GM06990 (cell line): ENCODE measurements at regions not wholly inside any gene's neighbourhood (a gene's known extent, or its start where the extent isn't known, plus 50 kb on each side); places are given as distances from the start of the nearest gene placed in this dataset.

Source experiments
- DNase-seq: peaks from one replicate; pipeline ENCODE4 v3.0.0-alpha.2; 2011; ENCODE audit not compliant: insufficient read length; ENCODE audit errors: extremely low read depth
- H3K27me3 ChIP-seq: replicated peaks from 2 replicates; pipeline ENCODE4 v1.6.0; 2011; ENCODE audit warnings: low read length; ENCODE audit not compliant: control insufficient read depth, insufficient read depth
- H3K36me3 ChIP-seq: 2 replicates; pipeline ENCODE4 v1.5.1; 2011; ENCODE audit warnings: low read length; ENCODE audit not compliant: control insufficient read depth, insufficient read depth
- H3K4me3 ChIP-seq: replicated peaks from 2 replicates; pipeline ENCODE4 v1.5.1; 2011; ENCODE audit warnings: low read depth, mild to moderate bottlenecking, control low read depth, low read length
- CTCF ChIP-seq: IDR thresholded peaks from 2 replicates; pipeline ENCODE4 v1.5.1; 2011; ENCODE audit warnings: low read length, control low read depth, mild to moderate bottlenecking, inconsistent platforms; ENCODE audit not compliant: insufficient read depth, poor library complexity, severe bottlenecking

GRCh38 chr4:74665876-74666275 is 128.4 kb downstream of the BTC start:
- no peak for DNase-seq
- no peaks in the 10 kb centered on the region for H3K27me3 ChIP-seq
- TF ChIP-seq CTCF: no peak
- H3K36me3 ChIP-seq: no peaks in the 10 kb centered on the region
- no peak overlapping the region for H3K4me3 ChIP-seq

GRCh38 chr4:74667438-74667837 is 126.9 kb downstream of the BTC start:
- Histone ChIP-seq H3K36me3 (no peaks in the 10 kb centered on the region), H3K27me3 (no peaks in the 10 kb centered on the region; the same call in 1 of the 2 replicates), H3K4me3 (no peak overlapping the region)
- TF ChIP-seq CTCF: no peak
- DNase-seq: no peak

- DNase-seq: no peak
- no peak for TF ChIP-seq CTCF
- Histone ChIP-seq H3K36me3 (no peaks in the 10 kb centered on the region), H3K4me3 (no peak overlapping the region), H3K27me3 (no peaks in the 10 kb centered on the region; the same call in 1 of the 2 replicates)
Observed at GRCh38 chr4:74667944-74668343, 126.4 kb downstream of the BTC start.

GRCh38 chr4:74669702-74670101 is 124.6 kb downstream of the BTC start:
- no peaks in the 10 kb centered on the region for H3K36me3 ChIP-seq
- no peak for DNase-seq
- no peaks in the 10 kb centered on the region; the same call in 1 of the 2 replicates for H3K27me3 ChIP-seq
- H3K4me3 ChIP-seq: no peak overlapping the region
- no peak for TF ChIP-seq CTCF

GRCh38 chr4:74670583-74670982 is 123.7 kb downstream of the BTC start:
- Histone ChIP-seq H3K36me3 (no peaks in the 10 kb centered on the region), H3K4me3 (no peak overlapping the region), H3K27me3 (peaks cover 2% of the 10 kb centered on the region; the same call in 1 of the 2 replicates)
- TF ChIP-seq CTCF: no peak
- no peak for DNase-seq

- H3K27me3 ChIP-seq: peaks cover 2% of the 10 kb centered on the region; the same call in 1 of the 2 replicates
- DNase-seq: no peak
- no peak overlapping the region for H3K4me3 ChIP-seq
- no peaks in the 10 kb centered on the region for H3K36me3 ChIP-seq
- peak; percentile 50 for TF ChIP-seq CTCF
Observed at GRCh38 chr4:74671080-74671698, 123.1 kb downstream of the BTC start.
